SK-MEL-5 (cell line): ENCODE measurements at regions not wholly inside any gene's neighbourhood (a gene's known extent, or its start where the extent isn't known, plus 50 kb on each side); places are given as distances from the start of the nearest gene placed in this dataset.
"Not testable (repeated sequence)": the region's sequence is repeated elsewhere in the genome, so short reads cannot be mapped to it uniquely, and the experiment has no call there.

Experiments
- DNase-seq: peaks from one replicate; pipeline ENCODE4 v3.0.0-alpha.2; 2016; ENCODE audit warnings: low read depth, low spot score
- in situ Hi-C: cut with HindIII; loops from 2 replicates; pipeline ENCODE4 v1.10.0; 2016; ENCODE audit warnings: low sequenced_read_pairs, high pct_unique_total_duplicates, low pct_unique_long_range_greater_than_20kb

DNA sequence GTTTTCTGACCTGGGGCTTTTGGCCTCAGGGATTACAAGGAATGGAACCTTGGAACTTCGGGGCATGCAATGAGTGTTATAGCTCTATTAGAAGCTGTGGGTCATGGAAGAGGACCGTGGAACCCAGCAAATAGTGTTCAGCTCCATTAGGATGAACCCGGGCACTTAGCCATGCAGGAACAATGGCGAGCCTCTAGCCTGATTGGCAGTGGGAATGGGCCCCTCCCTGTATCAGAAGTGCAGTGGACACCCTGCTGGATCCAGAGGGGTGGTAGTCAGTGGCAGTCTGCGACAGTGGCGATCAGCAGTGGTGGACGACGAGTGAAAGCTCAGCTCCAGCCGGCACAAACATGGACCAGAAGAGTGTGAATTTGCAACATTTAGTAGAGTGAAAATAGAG lies 315.4 kb upstream of the TECRL start:
- no peak for DNase-seq
- in situ Hi-C loops: no loop called here

DNA sequence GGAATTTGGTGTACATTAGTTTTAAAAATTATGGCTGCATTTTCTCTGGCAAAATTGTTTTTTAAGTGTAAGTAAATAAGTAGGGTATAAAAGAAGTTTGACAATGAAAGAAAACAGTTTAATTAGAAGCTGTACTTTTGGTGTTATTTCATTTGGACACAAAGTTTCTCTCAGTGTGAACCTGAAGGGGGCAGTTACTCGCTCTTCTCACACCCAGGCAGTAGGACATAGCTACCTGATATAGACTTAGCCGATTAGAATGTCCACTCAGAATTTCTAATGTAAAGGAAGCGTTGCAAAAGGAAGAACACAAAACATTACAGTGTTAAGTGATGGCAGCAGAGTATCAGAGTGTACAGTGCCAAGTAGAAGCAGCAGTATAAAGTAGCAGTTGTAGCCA lies 311.9 kb upstream of the TECRL start:
- no peak for DNase-seq
- in situ Hi-C loops: no loop called here

DNA sequence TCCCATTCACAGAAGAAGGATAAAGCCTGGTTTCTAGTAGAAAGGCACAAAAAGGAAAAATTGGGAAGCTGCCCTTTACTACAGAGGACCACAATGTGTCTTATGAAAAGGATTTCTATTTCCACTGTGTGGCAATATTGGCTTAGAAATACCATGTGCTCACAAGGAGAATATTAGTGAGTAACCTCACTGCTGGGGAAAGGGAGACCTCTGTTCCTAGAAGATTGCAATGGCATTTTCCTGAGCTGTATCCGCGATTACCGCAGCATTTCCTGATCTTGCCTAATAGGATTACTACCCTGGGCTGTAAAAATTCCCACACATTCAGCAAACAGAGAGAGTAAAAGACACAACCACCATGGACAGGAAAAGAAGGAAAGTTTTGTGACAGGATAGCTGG lies 308.8 kb upstream of the TECRL start:
- in situ Hi-C loops: no loop called here
- peak; percentile 72 for DNase-seq

DNA sequence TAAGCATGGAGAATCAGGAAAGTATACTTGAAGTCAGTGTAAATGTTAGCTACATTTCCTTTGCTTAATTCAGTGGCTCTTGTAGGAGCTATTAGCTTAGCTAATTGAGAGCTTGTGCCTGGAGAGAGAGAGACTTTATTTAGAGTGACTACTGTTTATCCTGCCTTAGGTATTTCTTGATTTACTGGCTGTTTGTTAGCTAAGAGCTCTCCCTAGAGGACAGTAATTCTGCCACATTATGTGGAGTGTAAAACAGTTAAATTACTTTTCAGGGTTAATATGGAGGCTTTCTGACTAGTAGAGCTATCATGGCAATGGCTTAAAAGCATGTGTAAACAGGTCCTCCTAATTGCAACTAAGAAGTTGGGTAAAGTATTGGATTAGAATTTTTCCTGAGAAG lies 306.5 kb upstream of the TECRL start:
- in situ Hi-C loops: no loop called here
- peak; percentile 19 for DNase-seq

DNA sequence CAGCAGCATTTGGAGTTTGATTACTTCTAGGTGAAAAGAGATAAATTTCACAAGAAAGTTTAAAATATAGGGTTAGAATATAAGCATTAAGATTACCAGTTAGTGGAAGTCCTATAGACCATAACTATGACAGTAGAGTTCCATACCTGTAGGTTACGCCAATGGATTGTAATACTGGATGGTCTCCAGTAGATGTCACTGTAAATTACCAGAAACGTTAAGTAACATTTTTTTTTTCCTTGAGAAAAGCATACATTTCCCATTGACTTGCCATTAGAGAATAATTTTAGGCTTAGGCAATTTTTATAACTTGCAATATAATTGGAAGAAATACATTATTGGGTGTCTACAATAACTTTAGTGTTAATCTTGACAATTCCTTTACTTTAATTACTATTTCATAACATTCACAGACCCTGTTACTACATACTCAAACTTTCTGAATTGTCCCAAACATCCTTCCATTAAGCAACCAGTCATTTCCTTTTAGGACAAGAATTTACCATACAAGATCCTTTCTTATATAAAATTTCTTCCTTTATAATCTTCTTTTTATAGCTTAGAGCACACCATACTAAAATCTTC lies 304.1 kb upstream of the TECRL start:
- DNase-seq: peak; percentile 59
- in situ Hi-C loops: no loop called here

DNA sequence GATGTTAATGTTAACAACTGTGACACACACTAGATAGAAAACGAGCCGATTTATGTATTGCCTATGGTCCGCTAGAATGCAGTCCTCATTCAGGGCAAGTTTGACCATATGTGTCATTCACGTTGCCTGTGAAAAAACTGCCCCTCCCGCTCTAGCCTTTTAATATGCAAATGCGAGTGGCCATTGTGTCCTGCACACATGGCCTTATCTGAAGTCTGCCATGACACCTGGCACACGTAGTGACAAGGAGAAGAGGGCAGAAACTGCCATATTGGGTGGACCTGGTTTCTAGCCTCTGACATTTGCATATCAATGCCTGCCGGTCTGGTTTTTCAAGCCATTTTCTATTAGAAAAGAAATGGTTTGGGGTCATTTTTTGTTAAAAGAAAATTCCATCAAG lies 303.3 kb upstream of the TECRL start:
- DNase-seq: no peak
- in situ Hi-C loops: no loop called here

DNA sequence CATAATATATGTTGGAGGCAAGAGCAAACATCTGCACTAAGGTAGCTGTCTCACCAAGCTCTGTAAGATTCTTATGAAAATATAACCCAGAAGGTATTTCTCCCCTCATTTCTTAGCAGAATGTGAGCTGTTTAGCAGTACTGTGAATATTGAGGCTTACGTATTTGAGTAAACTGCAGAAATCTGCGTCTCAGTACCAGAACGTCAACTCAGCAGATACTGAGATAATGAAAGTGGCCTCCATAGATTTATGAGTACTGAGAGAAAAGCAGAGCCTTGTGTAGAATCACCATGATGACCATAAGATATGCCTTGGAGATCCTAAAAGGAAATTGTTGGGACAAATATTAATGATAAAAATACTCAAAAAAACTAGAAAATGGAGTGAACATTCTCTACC lies 296.7 kb upstream of the TECRL start:
- DNase-seq: no peak
- in situ Hi-C loops: no loop called here

DNA sequence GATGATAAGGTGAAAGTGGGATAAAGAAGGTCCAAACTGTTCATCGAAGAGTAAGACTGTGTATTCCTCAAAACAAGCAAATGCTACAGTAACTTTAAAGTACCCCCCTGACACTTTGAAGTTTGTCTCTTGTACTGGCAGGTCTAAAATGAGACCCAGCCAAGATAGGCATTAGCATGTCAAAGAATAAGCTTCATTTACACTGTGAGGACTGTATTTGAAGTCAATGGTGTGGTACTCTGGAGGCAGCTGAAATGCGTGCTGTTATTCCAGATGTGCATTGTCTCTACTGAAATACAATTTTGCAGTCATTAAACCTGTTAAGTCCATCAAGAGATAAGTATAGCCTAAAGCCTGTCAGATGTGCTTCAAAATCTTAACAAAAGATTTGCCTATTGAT lies 288.9 kb upstream of the TECRL start:
- in situ Hi-C loops: no loop called here

DNA sequence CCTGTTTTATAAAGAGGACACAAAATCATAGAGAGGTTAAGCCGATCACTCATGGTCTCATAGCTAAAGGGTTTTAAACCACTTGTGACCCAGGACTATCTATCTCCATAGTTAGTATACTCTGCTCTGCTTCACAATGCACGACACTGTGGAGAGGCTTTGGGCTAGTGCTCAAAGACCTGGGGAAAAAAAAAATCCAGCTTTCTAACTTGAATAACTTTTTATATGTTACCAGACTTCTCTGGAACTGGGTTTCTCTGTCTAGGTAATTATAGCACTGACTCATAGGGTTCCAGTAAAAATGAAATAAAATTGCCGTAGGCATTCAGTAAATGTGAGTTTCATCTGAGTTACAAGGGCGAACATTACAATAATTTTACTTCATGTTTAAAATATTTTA lies 273.7 kb upstream of the TECRL start:
- DNase-seq: peak; percentile 59
- in situ Hi-C loops: no loop called here

More for the DNA sequence above, 288.9 kb upstream of the TECRL start:
- DNase-seq: no peak

DNA sequence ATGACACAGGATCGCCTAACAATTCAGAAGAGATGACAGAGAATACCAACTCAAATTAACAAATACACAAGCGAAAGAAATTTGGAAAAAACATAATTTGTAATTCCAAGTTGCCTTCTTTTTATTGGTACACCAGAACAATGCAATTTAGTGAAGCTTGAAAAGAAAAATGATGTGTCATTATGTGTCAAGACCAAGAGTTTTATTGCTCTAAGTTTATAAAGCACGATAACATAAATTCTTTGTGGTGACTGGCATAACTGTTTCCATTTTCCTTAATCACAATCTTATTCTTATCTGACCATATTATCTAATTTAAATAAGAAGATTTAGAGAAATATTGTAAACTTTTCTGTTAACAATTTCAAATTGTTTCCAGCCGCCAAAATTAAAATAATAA lies 273.2 kb upstream of the TECRL start:
- peak; percentile 7 for DNase-seq
- in situ Hi-C loops: no loop called here

DNA sequence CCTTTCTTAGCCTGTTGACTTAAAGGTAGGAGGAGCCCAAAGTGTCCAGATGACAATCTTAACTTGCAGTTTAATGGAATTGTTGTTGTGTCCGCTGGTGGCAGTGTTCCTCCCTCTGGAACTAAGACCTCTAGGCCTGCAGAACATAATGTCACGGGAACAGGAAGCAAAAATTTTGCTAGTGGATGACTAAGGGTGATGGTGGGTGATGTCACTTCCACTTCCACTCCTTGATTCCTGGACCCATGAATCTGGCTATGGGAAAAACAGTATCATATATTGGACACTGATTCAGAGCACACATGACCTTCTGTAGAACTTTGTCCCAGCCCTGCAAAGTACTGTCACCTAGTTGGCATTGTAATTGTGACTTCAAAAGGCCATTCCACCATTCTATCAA lies 263.9 kb upstream of the TECRL start:
- in situ Hi-C loops, DNase-seq: not testable (repeated sequence)

DNA sequence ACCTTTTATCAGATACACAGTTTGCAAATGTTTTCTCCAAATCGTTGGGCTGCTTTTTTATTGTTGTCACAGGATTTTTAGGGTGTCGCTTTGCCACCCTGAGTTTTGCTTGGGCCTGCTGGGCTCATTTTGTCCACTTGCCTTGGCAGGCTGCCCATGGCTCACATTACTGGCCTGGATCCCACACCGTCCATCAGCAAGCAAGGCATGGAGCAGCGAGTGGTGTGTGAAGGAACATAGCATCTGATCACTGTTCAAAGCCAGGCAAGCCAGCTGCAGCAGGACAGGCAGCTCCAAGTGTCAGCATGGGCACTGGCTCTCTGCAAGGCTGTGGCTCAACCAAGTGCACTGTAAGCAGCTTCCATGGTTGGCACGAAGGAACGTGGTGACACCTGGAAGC lies 261.4 kb upstream of the TECRL start:
- DNase-seq: no peak
- in situ Hi-C loops: no loop called here

DNA sequence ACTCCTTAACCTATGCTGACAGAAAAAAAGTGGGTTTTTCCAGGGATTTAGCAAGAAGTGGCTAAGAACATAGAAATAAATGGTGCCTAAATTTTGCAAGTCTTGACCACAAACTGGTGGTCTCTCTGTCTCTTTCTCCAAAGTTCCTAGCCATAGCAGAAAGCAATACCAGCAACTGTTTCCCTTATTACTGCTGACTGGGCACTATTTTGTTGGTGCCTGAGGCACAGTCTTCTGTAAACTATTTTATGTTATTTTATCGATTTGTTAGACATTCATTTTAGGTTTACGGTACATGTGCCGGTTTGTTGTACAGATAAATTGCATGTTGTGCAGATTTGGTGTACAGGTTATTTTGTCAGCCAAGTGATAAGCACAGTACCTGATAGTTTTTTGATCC lies 234.6 kb upstream of the TECRL start:
- no peak for DNase-seq
- in situ Hi-C loops: no loop called here

DNA sequence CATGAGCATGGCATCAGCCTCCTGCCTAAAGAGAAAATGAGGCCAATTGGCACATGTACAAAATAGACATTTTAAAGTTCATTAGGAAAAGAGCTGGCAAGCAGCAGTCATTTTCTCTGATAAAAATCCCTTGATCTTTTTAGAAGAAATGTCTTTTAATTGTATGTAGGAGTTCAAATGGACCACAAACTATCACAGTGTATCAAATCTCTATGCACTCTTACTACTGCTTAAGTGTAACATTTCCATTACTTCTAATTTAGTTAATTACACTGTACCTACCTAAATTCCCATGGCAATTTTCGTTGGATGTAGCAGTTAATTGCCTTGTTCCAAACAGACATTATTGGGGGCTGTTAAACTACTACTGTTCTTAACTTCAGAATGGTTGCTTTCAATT lies 233.7 kb upstream of the TECRL start:
- in situ Hi-C loops: no loop called here
- no peak for DNase-seq

DNA sequence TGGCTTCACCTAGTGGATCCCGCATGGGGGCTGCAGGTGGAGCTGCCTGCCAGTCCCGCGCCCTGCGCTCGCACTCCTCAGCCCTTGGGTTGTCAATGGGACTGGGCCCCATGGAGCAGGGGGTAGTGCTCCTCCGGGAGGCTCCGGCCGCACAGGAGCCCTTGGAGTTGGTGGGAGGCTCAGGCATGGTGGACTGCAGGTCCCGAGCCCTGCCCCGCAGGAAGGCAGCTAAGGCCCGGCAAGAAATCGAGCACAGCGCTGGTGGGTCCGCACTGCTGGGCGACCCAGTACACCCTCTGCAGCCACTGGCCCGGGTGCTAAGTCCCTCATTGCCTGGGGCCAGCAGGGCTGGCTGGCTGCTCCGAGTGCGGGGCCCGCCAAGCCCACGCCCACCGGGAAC lies 231.2 kb upstream of the TECRL start:
- DNase-seq, in situ Hi-C loops: not testable (repeated sequence)

DNA sequence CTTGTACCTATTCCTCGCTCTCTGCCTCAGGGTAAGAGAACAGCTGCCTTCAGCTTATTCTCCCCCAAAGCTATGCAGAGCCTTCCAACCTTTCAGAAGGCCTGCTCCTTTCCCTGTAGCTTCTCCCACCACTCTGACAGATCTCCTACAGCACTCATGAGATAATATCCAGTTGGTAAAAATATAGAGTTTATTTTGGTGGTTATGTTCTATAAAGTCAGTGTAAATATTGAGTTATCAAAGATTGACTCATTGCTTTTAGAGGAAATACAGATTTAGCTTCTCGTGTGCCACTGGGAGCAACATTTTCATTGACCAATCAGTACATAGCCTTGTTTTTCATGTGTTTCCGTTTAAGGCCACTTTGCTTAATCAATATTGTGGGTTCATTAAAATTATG lies 216.2 kb upstream of the TECRL start:
- in situ Hi-C loops: no loop called here

DNA sequence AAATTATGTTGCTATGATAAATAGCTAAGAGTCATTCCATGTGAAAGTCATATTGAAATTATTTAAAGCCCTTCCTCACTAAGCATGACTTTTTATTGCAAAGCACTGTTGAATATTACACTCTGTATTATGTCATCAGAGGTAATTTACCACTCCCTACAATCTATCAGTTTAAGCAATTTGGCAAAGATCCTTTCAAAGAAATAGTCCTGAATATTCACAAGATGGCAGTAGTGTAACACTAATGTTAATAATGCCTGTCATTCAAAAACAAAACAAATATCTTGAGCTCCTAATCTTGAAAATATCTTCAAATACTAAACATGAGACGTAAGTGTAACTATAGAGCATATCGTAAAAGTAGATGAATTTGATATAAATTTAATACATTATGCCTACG lies 208.6 kb upstream of the TECRL start:
- in situ Hi-C loops: no loop called here
- peak; percentile 48 for DNase-seq

More for the DNA sequence above, 216.2 kb upstream of the TECRL start:
- DNase-seq: no peak

DNA sequence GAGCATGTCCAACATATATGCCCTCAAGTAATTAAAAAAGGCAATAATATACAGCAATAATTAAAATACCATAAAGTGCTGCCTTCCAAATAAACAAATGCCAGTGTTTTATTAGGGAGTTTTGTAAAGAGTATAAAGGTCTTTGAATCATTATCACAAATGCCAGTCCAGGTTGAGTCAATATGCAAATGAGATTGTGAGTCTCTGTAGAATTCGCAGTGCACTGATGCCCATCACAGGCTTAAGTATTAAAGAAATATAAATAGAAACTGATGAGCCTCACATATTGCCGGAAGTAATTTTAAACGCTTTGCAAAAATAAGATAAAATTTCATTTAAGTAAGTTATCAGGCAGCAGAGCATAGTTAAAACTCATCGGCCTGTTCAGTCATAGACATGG lies 205.0 kb upstream of the TECRL start:
- no peak for DNase-seq
- in situ Hi-C loops: no loop called here

DNA sequence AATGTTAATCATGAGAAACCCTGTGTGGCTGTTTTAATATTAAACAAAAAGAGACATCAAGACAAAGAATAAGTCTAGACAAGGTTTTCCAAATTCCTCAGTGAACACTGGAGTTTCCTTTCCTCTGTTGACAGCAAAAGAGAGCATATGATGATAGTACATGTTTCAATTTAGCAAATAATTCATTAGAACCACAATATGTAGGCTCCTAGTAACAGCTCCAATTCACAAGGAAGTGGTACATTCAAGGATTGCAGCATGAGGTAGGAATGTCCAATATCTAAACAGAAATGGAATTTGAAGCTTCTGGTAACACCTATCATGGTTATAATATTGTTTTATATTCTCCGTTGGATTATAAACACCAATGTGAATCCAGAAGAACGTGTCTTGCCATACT lies 203.8 kb upstream of the TECRL start:
- DNase-seq: no peak
- in situ Hi-C loops: no loop called here

DNA sequence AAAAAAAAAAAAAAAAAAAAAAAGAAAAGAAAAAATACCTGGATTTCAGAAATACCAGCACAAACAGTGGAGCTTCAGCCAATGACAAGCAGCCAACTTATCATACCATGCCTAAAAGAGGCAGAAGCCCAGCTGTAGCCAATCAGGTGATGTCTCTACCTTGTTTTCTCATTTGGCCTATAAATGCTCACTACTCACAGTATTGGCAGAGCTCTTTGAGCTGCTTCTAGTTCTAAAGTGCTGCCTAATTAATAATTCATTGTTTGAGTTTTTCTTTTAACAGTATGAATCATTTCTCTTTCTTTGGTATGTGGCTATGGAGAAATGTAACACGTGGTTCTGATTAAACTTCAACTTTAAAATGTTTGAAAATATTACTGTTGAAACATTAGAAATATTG lies 188.8 kb upstream of the TECRL start:
- in situ Hi-C loops: no loop called here
- no peak for DNase-seq
